ENCODE measurements at regions not wholly inside any gene's neighbourhood (a gene's known extent, or its start where the extent isn't known, plus 50 kb on each side); places are given as distances from the start of the nearest gene placed in this dataset.

GRCh38 chr10:130519791-130520190 lies 383.6 kb downstream of the GLRX3 start:
- Mint-ChIP-seq H3K36me3 (no peaks in the 10 kb centered on the region), H3K27ac (no peak overlapping the region), H3K27me3 (no peaks in the 10 kb centered on the region), H3K9me3 (peaks cover 1 to 9% (median 9%) of the 10 kb centered on the region in 3 donors), H3K4me3 (no peak overlapping the region), H3K4me1 (no peaks in the 10 kb centered on the region)

GRCh38 chr10:130531312-130531711 lies 395.1 kb downstream of the GLRX3 start:
- H3K27me3 Mint-ChIP-seq, result no peaks in the 10 kb centered on the region
- H3K27ac Mint-ChIP-seq, result no peak overlapping the region
- no peak overlapping the region for H3K4me3 Mint-ChIP-seq
- no peaks in the 10 kb centered on the region for H3K36me3 Mint-ChIP-seq
- H3K4me1 Mint-ChIP-seq, result no peaks in the 10 kb centered on the region
- H3K9me3 Mint-ChIP-seq, result peaks cover 2 to 13% (median 4%) of the 10 kb centered on the region in 3 donors

GRCh38 chr10:130541090-130541489 lies 404.9 kb downstream of the GLRX3 start:
- Mint-ChIP-seq H3K27me3 (no peaks in the 10 kb centered on the region), H3K4me1 (no peaks in the 10 kb centered on the region), H3K9me3 (peaks cover 0 to 9% (median 5%) of the 10 kb centered on the region in 3 donors), H3K4me3 (no peak overlapping the region), H3K36me3 (peaks cover 1% of the 10 kb centered on the region), H3K27ac (no peak overlapping the region)

GRCh38 chr10:130542761-130543160 lies 406.6 kb downstream of the GLRX3 start:
- Mint-ChIP-seq H3K27me3 (no peaks in the 10 kb centered on the region), H3K4me3 (no peak overlapping the region), H3K4me1 (no peaks in the 10 kb centered on the region), H3K36me3 (no peaks in the 10 kb centered on the region), H3K27ac (no peak overlapping the region), H3K9me3 (peaks cover 0 to 9% (median 5%) of the 10 kb centered on the region in 3 donors)

- H3K36me3 Mint-ChIP-seq, result no peaks in the 10 kb centered on the region
- peaks cover 0 to 11% (median 0%) of the 10 kb centered on the region in 3 donors for H3K9me3 Mint-ChIP-seq
- H3K4me1 Mint-ChIP-seq, result no peaks in the 10 kb centered on the region
- no peaks in the 10 kb centered on the region for H3K27me3 Mint-ChIP-seq
- H3K4me3 Mint-ChIP-seq, result no peak overlapping the region
- no peak overlapping the region for H3K27ac Mint-ChIP-seq
Measured at GRCh38 chr10:130543794-130544193, 407.6 kb downstream of the GLRX3 start.

GRCh38 chr10:130545122-130545521 lies 408.9 kb downstream of the GLRX3 start:
- H3K4me1 Mint-ChIP-seq, result no peaks in the 10 kb centered on the region
- no peaks in the 10 kb centered on the region for H3K36me3 Mint-ChIP-seq
- no peak overlapping the region for H3K27ac Mint-ChIP-seq
- H3K4me3 Mint-ChIP-seq, result no peak overlapping the region
- H3K9me3 Mint-ChIP-seq, result peaks cover 0 to 11% (median 3%) of the 10 kb centered on the region in 3 donors
- H3K27me3 Mint-ChIP-seq, result no peaks in the 10 kb centered on the region

- no peaks in the 10 kb centered on the region for H3K4me1 Mint-ChIP-seq
Measured at GRCh38 chr10:130545697-130546096, 409.5 kb downstream of the GLRX3 start.

DNA sequence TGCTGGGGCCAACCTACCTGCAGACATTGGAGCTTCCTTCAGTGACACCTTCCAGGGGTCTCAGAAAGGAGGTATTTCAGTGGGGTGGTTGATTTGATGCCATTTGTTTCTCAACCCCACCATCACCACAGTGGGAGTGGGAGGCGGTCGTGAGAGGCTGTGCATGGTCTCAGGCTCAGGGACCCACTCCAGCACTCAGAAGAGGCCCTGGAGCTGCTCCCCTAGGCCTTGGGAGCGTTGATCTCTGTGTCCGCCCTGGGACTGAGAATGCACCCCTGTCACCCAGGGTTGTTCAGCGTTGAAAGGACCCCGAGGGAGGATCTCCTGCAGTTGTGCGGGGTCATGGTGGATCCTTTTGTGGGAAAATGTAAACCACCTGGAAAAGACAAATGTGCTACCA lies 410.6 kb downstream of the GLRX3 start:
- Mint-ChIP-seq H3K9me3 (peaks cover 0 to 9% (median 3%) of the 10 kb centered on the region in 3 donors), H3K4me1 (no peaks in the 10 kb centered on the region), H3K4me3 (no peak overlapping the region), H3K36me3 (no peaks in the 10 kb centered on the region), H3K27ac (no peak overlapping the region), H3K27me3 (no peaks in the 10 kb centered on the region)

More at GRCh38 chr10:130545697-130546096, 409.5 kb downstream of the GLRX3 start:
- Mint-ChIP-seq H3K4me3 (no peak overlapping the region), H3K36me3 (no peaks in the 10 kb centered on the region), H3K9me3 (peaks cover 0 to 11% (median 3%) of the 10 kb centered on the region in 3 donors), H3K27ac (no peak overlapping the region), H3K27me3 (no peaks in the 10 kb centered on the region)

DNA sequence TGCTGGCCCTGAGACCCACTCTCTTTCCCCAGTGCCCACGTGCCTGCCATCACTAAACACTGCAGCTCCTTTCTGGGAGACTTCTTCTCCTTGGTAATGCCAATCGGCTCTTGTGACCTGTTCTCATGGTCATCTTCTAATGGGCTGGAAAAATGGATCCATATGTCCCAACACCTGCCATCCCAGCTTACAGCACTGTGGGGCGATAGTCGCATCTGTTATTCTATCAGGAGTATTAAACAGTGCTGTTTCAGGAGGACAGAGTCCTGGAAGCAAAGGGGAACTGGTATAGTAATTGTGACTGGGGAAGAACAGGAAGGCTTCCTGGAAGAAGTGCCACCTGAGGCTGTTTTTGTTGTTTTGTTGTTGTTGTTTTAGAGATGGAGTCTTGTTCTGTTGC lies 411.2 kb downstream of the GLRX3 start:
- Mint-ChIP-seq H3K27ac (no peak overlapping the region), H3K4me1 (no peaks in the 10 kb centered on the region), H3K27me3 (no peaks in the 10 kb centered on the region), H3K36me3 (no peaks in the 10 kb centered on the region), H3K4me3 (no peak overlapping the region), H3K9me3 (peaks cover 0 to 9% (median 3%) of the 10 kb centered on the region in 3 donors)

GRCh38 chr10:130550952-130551674 lies 414.9 kb downstream of the GLRX3 start:
- Mint-ChIP-seq H3K36me3 (no peaks in the 10 kb centered on the region), H3K27me3 (no peaks in the 10 kb centered on the region), H3K4me1 (peaks cover 0 to 2% (median 0%) of the 10 kb centered on the region in 3 donors), H3K9me3 (peaks cover 0 to 4% (median 3%) of the 10 kb centered on the region in 3 donors), H3K4me3 (no peak overlapping the region), H3K27ac (peak overlapping the region in 1 of 3 donors; percentile 65)

DNA sequence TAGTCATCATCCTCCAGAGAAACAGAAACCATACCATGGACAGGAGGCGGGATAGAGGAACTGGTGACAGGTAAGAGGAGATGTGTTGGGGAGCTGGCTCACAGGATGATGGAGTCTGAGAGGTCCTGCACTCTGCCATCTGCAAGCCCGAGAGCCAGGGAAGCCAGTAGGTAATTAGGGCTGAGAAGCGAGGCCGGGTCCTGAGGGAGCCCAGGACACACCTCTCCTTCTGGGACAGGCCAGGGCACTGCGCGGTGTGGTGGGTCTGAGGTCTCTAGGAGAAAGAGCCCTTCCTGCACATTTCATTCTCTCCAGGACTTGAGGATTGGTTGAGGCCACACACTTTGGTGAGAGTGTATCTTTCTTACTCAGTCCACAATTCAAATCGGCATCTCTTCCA lies 415.5 kb downstream of the GLRX3 start:
- Mint-ChIP-seq H3K4me3 (no peak overlapping the region), H3K36me3 (no peaks in the 10 kb centered on the region), H3K9me3 (peaks cover 0 to 4% (median 3%) of the 10 kb centered on the region in 3 donors), H3K4me1 (peaks cover 0 to 2% (median 0%) of the 10 kb centered on the region in 3 donors), H3K27me3 (no peaks in the 10 kb centered on the region), H3K27ac (peak overlapping the region in 1 of 3 donors; percentile 65)

- Mint-ChIP-seq H3K27ac (no peak overlapping the region), H3K27me3 (no peaks in the 10 kb centered on the region), H3K36me3 (no peaks in the 10 kb centered on the region), H3K9me3 (peaks cover 0 to 3% (median 0%) of the 10 kb centered on the region in 3 donors), H3K4me1 (peaks cover 0 to 2% (median 0%) of the 10 kb centered on the region in 3 donors), H3K4me3 (no peak overlapping the region)
Measured at GRCh38 chr10:130553826-130554225, 417.6 kb downstream of the GLRX3 start.

GRCh38 chr10:130554701-130555410 lies 418.7 kb downstream of the GLRX3 start:
- Mint-ChIP-seq H3K4me1 (peaks cover 0 to 2% (median 0%) of the 10 kb centered on the region in 3 donors), H3K36me3 (no peaks in the 10 kb centered on the region), H3K27ac (no peak overlapping the region), H3K4me3 (peak overlapping the region in 1 of 4 donors; percentile 47), H3K27me3 (no peaks in the 10 kb centered on the region), H3K9me3 (peaks cover 0 to 3% (median 0%) of the 10 kb centered on the region in 3 donors)

DNA sequence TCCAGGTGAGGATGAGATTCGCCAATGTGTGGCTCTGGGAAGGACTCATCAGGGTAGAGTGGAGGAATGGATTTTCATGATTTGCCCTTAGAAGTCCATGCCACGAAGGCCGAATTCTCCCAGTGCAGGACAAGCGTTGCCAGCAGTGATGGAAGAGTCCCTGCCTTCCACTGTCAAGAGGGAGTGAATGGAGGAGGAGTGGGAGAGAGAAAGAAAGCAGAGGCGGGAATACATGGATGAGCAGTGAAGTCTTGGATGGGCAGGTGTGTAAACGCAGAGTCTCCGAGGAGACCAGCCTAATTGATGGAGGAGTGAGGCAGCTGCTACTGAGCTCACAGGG lies 419.2 kb downstream of the GLRX3 start:
- H3K27ac Mint-ChIP-seq, result no peak overlapping the region
- H3K4me1 Mint-ChIP-seq, result peaks cover 0 to 2% (median 0%) of the 10 kb centered on the region in 3 donors
- H3K9me3 Mint-ChIP-seq, result no peaks in the 10 kb centered on the region
- H3K27me3 Mint-ChIP-seq, result no peaks in the 10 kb centered on the region
- H3K36me3 Mint-ChIP-seq, result no peaks in the 10 kb centered on the region
- peak overlapping the region in 1 of 4 donors; percentile 47 for H3K4me3 Mint-ChIP-seq

GRCh38 chr10:130557181-130557845 lies 421.1 kb downstream of the GLRX3 start:
- no peaks in the 10 kb centered on the region for H3K9me3 Mint-ChIP-seq
- H3K4me3 Mint-ChIP-seq, result no peak overlapping the region
- H3K4me1 Mint-ChIP-seq, result peaks cover 0 to 2% (median 0%) of the 10 kb centered on the region in 3 donors
- no peaks in the 10 kb centered on the region for H3K27me3 Mint-ChIP-seq
- H3K36me3 Mint-ChIP-seq, result no peaks in the 10 kb centered on the region
- peak overlapping the region in 1 of 3 donors; percentile 43 for H3K27ac Mint-ChIP-seq
